Natural killer cell (primary cell): ENCODE measurements at regions not wholly inside any gene's neighbourhood (a gene's known extent, or its start where the extent isn't known, plus 50 kb on each side); places are given as distances from the start of the nearest gene placed in this dataset.

Experiments
- ATAC-seq, 3 donors: fragments of 150-1000 bp in 2 of 3; fragments of 200-7000 bp in 1 of 3; cut with Tn5 transposase; 1 replicate in 1 of 3; 2 replicates in 2 of 3; pipeline ENCODE4 v1.10.0; 2021; ENCODE audit warnings: mild to moderate bottlenecking in 2 of 3, moderate library complexity in 2 of 3
- DNase-seq, 2 donors: peaks; one replicate each; pipeline versions ENCODE4 v3.0.0 to v3.0.0-alpha.2; 2013 to 2021; ENCODE audit warnings: mixed read lengths in 1 of 2
- H3K27ac ChIP-seq: one replicate; pipeline ENCODE4 v1.5.1; 2013; ENCODE audit warnings: mild to moderate bottlenecking, low read length
- H3K27me3 ChIP-seq: one replicate; pipeline ENCODE4 v1.6.1; 2013; ENCODE audit warnings: low read length; ENCODE audit not compliant: control insufficient read depth, insufficient read depth
- H3K36me3 ChIP-seq: one replicate; pipeline ENCODE4 v1.6.1; 2013; ENCODE audit warnings: low read length; ENCODE audit not compliant: control insufficient read depth, insufficient read depth
- H3K4me1 ChIP-seq: one replicate; pipeline ENCODE4 v1.6.1; 2013; ENCODE audit warnings: low read length; ENCODE audit not compliant: control insufficient read depth, insufficient read depth
- H3K4me3 ChIP-seq: one replicate; pipeline ENCODE4 v1.5.1; 2013; ENCODE audit warnings: low read length
- H3K9me3 ChIP-seq: one replicate; pipeline ENCODE4 v1.6.1; 2013; ENCODE audit warnings: low read length; ENCODE audit not compliant: control insufficient read depth, insufficient read depth
- H3K27ac Mint-ChIP-seq, 2 donors: one replicate each; pipeline ENCODE4 v1.8.0; 2022; ENCODE audit warnings: mild to moderate bottlenecking in 2 of 2, mixed read lengths in 2 of 2, moderate library complexity in 1 of 2
- H3K27me3 Mint-ChIP-seq, 2 donors: one replicate each; pipeline ENCODE4 v1.8.0; 2022; ENCODE audit warnings: low read depth in 2 of 2, mixed read lengths in 2 of 2
- H3K36me3 Mint-ChIP-seq: one replicate; pipeline ENCODE4 v1.8.0; 2022; ENCODE audit warnings: mixed read lengths
- H3K4me1 Mint-ChIP-seq, 2 donors: one replicate each; pipeline ENCODE4 v1.8.0; 2022; ENCODE audit warnings: mixed read lengths in 2 of 2
- H3K4me3 Mint-ChIP-seq: one replicate; pipeline ENCODE4 v1.8.0; 2022; ENCODE audit warnings: mild to moderate bottlenecking, moderate library complexity, mixed read lengths
- H3K9me3 Mint-ChIP-seq, 2 donors: one replicate each; pipeline ENCODE4 v1.8.0; 2022; ENCODE audit warnings: mixed read lengths in 2 of 2
- CTCF ChIP-seq: fragments of 200-600 bp; IDR thresholded peaks from one replicate; pipeline ENCODE4 v1.8.0; 2022; ENCODE audit warnings: antibody characterized with exemption
- WGBS: methylation state at CpG from one replicate; pipeline ENCODE4 v1.1.7; 2013; ENCODE audit warnings: missing lambda C conversion rate; ENCODE audit not compliant: insufficient coverage; 5-methylcytosine and 5-hydroxymethylcytosine counted together
- intact Hi-C: fragments of 100-400 bp; cut with micrococcal nuclease; formaldehyde crosslinking; loops from one replicate; pipeline ENCODE4 v1.14.2; 2022

GRCh38 chr4:131309628-131310027 lies 1839.5 kb upstream of the PCDH10 start:
- Mint-ChIP-seq H3K36me3 (no peaks in the 10 kb centered on the region), H3K27ac (no peak overlapping the region), H3K27me3 (no peaks in the 10 kb centered on the region), H3K4me3 (no peak overlapping the region), H3K9me3 (peaks cover 6 to 13% of the 10 kb centered on the region in 2 donors), H3K4me1 (no peaks in the 10 kb centered on the region)
- no peak for TF ChIP-seq CTCF
- intact Hi-C loops, result no loop called here
- no peaks in the 10 kb centered on the region for H3K36me3 ChIP-seq
- ATAC-seq (no peak), DNase-seq (no peak)
- H3K9me3 ChIP-seq, result no peaks in the 10 kb centered on the region
- no peaks in the 10 kb centered on the region for H3K27me3 ChIP-seq
- no peak overlapping the region for H3K4me3 ChIP-seq
- no peak overlapping the region for H3K27ac ChIP-seq
- WGBS, result 83% methylated on average over 1 of the region's 1 CpG
- no peaks in the 10 kb centered on the region for H3K4me1 ChIP-seq

- Histone ChIP-seq H3K36me3 (no peaks in the 10 kb centered on the region), H3K27ac (no peak overlapping the region), H3K4me3 (no peak overlapping the region), H3K9me3 (no peaks in the 10 kb centered on the region), H3K4me1 (no peaks in the 10 kb centered on the region), H3K27me3 (no peaks in the 10 kb centered on the region)
- DNase-seq (no peak), ATAC-seq (no peak)
- H3K36me3 Mint-ChIP-seq, result peaks cover 9% of the 10 kb centered on the region
- no peak overlapping the region for H3K27ac Mint-ChIP-seq
- H3K4me3 Mint-ChIP-seq, result no peak overlapping the region
- intact Hi-C loops, result no loop called here
- no peak for TF ChIP-seq CTCF
- WGBS, result 81% methylated on average over 3 of the region's 3 CpGs
- no peaks in the 10 kb centered on the region for H3K4me1 Mint-ChIP-seq
- H3K9me3 Mint-ChIP-seq, result peaks cover 12 to 13% of the 10 kb centered on the region in 2 donors
- no peaks in the 10 kb centered on the region for H3K27me3 Mint-ChIP-seq
Observed at GRCh38 chr4:131316086-131316485, 1833.0 kb upstream of the PCDH10 start.

GRCh38 chr4:131337936-131338335 lies 1811.2 kb upstream of the PCDH10 start:
- Mint-ChIP-seq H3K4me1 (no peaks in the 10 kb centered on the region), H3K27ac (no peak overlapping the region), H3K36me3 (peaks cover 5% of the 10 kb centered on the region), H3K9me3 (peaks cover 2 to 5% of the 10 kb centered on the region in 2 donors), H3K4me3 (no peak overlapping the region), H3K27me3 (no peaks in the 10 kb centered on the region)
- no peak for DNase-seq
- 67% methylated on average over 1 of the region's 2 CpGs for WGBS
- ATAC-seq, result no peak
- no peaks in the 10 kb centered on the region for H3K27me3 ChIP-seq
- intact Hi-C loops, result no loop called here
- H3K9me3 ChIP-seq, result no peaks in the 10 kb centered on the region
- TF ChIP-seq CTCF, result no peak
- H3K27ac ChIP-seq, result no peak overlapping the region
- H3K4me1 ChIP-seq, result no peaks in the 10 kb centered on the region
- H3K4me3 ChIP-seq, result no peak overlapping the region
- H3K36me3 ChIP-seq, result no peaks in the 10 kb centered on the region

- H3K9me3 Mint-ChIP-seq, result peaks cover 5 to 8% of the 10 kb centered on the region in 2 donors
- ATAC-seq (no peak), DNase-seq (no peak)
- H3K4me1 Mint-ChIP-seq, result no peaks in the 10 kb centered on the region
- H3K27ac Mint-ChIP-seq, result no peak overlapping the region
- Histone ChIP-seq H3K4me3 (no peak overlapping the region), H3K9me3 (no peaks in the 10 kb centered on the region), H3K4me1 (no peaks in the 10 kb centered on the region), H3K27me3 (no peaks in the 10 kb centered on the region), H3K27ac (no peak overlapping the region), H3K36me3 (no peaks in the 10 kb centered on the region)
- H3K36me3 Mint-ChIP-seq, result no peaks in the 10 kb centered on the region
- 100% methylated on average over 1 of the region's 2 CpGs for WGBS
- H3K4me3 Mint-ChIP-seq, result no peak overlapping the region
- intact Hi-C loops, result no loop called here
- no peak for TF ChIP-seq CTCF
- H3K27me3 Mint-ChIP-seq, result no peaks in the 10 kb centered on the region
Observed at GRCh38 chr4:131339137-131339536, 1810.0 kb upstream of the PCDH10 start.
